ENCODE measurements at regions not wholly inside any gene's neighbourhood (a gene's known extent, or its start where the extent isn't known, plus 50 kb on each side); places are given as distances from the start of the nearest gene placed in this dataset.

DNA sequence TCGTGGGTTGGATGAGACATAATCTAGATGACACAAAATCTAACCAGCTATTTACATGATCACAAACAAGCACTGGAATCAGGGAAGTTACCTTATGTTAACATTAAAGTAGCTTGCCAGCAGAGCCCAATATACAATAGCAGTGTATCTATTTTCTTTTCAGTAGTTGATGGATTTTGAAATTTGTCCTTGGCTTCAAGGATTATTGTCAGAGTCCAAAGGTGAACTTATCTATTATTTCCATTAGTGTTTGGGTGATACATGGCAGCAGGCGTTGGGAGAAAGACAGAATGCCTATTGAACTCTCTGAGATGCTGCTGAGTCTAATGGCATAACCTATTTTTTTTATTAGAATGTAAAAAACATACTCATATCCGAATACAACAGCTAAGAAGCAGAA is 223.2 kb upstream of the ACTBL2 start:
- no peak for DNase-seq (ENCODE audit: low read depth)

DNA sequence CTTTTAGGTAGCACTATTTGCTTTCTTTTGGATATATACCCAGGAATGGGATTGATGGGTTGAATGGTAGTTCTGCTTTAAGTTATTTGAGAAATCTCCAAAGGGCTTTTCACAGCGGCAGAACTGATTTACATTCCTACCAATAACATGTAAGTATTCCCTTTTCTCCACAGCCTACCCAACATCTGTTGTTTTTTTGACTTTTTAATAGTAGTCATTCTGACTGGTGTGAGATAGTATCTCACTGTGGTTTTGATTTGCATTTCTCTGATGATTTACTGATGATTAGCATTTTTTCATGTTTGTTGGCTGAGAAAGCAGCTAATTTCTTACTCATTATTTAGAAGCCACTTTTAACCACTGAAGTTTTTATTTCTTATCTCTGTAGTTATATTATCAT is 221.1 kb upstream of the ACTBL2 start:
- DNase-seq (ENCODE audit: low read depth): no peak

DNA sequence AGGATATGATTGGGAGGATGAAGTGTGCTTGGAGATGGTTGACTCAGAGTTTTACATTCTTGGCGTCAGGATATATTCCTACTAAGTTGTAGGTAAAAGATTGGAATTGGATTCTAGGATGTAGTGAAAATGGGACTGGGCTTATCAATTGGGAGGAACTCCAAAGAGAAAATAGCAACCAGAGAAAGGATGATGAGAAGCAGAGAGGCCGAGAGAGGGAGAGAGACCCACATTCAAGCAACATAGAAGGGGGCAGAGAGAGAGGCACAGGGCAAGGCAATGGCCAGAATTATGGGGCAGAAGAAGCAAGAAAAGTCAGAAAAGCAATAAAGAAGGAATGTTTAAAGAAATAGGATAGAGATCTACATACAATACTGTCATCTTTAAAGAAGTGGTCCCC is 217.9 kb upstream of the ACTBL2 start:
- no peak for DNase-seq (ENCODE audit: low read depth)

DNA sequence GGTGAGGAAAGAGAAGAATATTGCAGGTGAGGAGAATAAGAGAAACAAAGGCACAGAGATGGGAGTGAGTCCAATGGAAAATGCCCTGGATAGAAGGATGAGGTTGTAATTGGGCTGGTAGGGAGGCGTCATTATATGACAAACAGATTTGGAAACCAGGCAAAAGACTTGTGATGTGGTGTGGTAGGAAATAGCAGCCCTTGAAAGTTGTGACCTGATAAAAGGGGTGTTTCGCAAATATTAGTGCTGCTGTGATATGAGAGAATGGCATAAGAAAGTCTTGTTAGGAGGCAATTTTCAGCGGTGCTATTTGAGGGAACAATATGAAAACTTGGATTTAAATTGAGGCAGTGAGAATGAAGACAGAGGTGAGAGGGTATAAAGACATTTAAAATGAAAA is 217.5 kb upstream of the ACTBL2 start:
- no peak for DNase-seq (ENCODE audit: low read depth)

DNA sequence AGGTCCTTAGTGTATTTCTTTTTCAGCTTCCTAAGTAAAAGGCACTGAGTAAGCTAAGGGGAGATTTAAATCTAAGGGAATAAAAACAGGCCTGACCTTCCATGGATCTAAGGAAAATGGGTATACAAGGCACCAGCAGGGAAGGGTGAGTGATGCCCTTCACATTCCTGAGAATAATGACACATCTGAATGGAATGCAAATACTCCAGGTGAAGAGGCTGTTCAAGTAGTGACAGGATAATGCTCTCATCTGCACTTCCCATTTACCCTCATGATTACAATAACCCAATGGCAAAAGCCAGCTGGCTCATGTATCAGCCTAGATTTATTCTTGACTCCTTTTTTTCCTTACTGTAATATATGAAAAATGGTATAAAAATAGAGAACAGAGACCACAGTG is 216.2 kb upstream of the ACTBL2 start:
- no peak for DNase-seq (ENCODE audit: low read depth)

DNA sequence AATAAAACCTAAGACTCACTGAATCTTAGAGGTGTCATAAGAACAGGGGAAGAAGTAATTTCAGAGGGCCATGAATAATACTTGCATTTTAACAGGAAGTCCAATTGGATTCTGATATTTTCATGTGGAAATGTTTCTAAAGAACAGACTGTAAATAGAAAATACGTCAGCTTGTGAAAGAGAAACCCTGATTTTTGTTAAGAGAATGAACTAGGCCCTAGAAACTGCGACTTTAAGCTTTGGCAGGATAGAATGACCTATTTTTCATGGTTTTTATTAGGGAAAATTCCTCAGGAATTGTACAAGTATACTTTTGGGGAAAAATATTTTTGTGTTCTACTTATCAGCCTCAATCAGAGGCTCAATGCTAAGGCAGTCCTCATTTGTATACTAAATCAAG is 215.5 kb upstream of the ACTBL2 start:
- DNase-seq (ENCODE audit: low read depth): no peak

DNA sequence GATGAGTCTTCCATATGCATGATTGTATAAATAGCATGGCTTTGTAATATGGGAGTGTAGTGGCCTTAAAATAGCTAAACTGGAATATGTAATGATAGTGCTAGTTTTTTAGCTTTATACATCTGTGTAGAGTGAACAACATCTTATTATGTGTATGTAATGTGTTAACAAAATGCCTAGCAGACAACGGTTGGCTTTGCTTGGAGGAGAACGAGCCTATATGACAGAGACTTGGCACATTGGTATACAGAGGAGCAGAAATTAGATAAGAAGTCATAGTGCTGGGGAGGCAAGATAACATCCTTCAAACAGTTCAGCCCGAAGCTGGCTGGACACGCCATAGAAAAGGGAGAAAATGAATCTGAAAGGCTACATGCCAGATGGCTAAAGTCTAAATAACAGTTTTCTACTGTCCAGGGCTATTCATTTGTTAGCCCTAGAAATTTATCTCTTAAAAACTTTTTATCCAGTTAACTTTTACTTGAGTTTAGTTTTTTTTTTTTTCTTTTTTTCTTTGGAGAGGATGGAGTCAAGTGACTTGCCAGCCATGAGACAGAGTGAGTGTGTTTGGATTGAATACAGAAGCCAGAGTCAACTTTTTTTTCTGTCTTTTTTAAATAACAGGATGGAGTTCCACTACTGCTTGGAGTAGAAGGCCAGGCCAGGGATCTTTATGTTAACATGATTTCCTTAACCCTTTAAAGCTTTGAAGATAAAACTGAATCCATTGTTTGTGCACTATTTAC is 214.4 kb upstream of the ACTBL2 start:
- no peak for DNase-seq (ENCODE audit: low read depth)

DNA sequence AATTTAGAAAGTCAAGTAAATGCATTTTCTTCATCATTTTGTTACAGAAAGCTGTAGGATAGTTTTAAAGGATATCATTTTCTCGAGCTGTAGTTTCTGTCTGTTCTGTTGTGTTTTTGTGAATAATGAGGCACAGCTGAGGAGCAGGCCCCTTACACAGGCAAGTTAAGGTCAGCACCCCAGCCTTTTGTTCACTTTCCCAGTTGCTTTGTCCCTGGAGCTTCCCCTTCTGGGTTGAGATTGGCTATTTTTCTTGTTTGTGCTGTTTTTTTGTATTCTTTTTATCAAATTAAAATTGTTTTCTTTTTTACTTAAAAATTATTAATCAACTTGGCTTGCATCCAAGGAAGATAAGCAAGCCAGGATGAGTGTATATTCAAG is 213.8 kb upstream of the ACTBL2 start:
- no peak for DNase-seq (ENCODE audit: low read depth)

DNA sequence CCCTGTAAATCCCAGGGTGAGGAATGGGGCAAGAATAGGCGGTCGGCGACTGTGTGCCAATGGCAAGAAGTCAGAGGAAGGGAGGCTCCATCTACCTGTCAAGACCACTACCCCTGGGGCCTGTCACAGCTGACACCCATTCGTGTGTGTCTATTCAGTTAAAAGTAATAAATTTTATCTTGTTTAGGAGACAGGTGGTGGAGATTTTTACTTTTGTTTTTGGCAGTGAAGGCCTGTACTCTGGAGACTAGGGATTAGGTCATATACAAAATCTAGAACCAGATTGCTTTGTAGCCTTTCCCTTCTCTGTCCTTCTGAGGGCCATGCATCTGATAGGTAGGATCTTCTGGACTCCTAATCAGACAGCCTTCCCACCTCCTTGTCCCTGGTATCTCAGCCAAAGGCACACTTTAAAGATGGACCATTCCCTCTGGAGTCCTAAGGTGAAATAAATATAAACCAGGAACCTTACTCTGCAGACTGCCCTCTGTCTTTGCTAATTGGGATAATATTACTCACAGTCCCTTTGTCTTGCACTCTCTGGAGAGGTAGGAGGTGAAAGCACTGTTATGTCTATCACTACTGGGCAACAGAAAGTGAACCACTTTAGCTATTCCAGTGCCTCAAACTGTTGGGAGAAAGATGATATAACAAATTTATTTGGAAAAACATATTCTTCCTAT is 213.2 kb upstream of the ACTBL2 start:
- no peak for DNase-seq (ENCODE audit: low read depth)

DNA sequence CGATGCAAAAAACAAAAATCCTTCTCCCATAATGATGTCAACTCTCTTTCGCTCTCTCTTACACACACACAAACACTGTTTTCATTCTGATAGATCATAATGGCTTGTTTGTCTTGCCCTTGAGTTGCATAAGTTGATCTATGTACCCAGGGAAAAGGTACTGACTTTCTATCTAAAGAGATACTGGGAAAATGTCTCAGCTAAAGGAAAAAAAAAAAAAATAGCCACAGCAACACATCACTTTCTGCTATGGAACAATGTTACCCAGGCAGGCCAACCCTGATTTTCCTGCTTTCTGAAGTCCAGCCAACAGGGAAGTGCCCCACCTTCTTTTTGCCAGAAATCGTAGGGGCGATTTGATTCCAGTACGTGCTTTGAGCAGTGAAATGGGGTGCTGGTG is 212.6 kb upstream of the ACTBL2 start:
- DNase-seq (ENCODE audit: low read depth): no peak

DNA sequence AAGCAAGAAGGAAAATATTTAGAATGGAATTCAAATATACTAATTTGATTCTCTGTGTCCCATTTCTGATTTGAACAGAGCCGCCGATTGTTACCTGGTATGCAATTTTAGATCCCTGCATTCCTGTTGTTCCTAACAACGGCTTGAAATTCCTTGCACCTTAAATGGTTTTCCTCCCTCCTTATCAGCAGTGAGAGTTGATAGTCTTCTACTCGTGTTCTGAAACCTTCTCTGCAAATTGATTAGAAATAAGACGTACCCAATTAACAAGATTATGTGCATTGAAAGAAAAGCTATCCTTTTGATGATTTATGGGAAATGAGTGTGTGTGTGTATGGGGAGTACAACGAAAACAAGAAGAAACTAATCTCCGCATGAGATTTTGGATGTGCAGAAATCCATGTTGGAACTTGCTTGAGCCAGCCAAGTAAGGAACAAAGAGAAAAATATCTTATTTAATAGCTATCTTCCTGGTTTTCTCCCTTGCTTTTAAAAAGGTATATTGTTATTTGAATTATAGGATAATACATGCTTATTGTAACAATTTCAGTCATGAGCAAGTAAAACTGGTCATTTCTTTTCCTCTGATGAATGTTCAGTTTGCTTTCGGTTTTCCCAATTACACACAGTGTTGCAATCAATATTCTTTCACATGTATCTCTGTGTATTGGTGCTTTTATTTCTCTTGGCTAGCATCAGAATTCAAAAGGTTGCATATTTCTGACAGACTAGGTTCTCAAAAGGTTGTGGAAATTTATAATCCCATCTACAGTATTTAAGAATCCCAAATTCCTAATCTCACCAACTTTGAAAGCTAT is 211.1 kb upstream of the ACTBL2 start:
- no peak for DNase-seq (ENCODE audit: low read depth)

DNA sequence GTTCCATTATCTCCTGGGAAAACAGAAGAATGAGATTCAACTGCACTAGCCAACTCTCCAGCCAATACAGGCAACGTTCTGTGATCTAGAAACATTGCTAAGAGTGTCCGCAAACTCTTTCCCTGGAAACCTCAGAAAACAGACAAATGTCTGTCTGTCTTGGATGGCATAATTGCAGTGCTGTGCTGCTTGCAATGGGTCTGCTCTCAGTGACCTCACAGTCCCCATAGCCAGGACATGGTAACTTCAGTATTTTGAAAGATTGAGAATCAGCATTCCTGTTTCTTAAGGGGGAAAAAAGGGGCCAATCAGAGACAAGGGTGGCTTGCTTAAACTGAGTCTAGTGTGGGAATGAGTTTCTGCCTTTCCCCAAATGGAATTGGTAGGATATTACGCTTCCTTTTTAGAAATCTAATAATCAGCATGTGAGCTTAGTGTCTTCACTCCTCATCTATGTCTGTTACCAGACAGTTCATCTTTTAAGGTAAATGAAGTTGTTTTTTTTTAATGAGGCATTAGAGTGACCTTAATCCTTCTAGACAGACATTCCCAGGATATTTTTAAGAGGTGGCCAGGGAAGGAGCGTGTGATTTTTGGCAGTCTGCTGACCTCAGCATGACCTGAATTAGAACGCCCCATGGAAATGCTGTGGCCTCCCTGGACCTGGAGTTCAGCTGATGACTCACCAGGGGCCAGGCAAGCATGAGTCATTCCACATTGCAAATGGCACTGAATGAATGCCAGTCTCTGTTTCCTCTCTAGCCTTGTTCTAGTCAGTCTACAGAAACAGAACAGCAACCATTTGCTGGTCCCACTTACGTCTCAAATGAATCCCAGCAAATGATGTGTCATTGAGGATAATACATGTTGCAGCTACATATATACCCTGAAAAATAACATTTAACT is 210.2 kb upstream of the ACTBL2 start:
- peak; percentile 84 for DNase-seq (ENCODE audit: low read depth)

DNA sequence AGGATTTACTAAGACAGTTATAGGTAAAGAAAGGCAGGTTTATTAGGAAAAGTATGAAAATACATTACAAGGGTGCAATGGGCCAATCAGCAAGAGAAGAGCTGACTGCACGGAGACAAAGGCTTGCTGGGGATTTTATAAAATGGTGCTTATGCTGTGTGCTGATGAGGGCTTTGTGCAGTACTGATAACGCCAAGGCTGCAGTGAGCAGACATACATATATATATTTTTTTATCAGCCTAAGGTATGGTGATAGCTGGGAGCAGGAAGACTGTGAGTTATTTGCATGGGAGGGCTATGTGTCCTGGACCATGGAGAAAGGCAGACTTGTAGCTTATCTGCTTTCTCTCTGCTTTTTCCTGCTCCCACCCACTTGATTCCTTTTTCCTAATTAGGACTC is 208.1 kb upstream of the ACTBL2 start:
- no peak for DNase-seq (ENCODE audit: low read depth)

DNA sequence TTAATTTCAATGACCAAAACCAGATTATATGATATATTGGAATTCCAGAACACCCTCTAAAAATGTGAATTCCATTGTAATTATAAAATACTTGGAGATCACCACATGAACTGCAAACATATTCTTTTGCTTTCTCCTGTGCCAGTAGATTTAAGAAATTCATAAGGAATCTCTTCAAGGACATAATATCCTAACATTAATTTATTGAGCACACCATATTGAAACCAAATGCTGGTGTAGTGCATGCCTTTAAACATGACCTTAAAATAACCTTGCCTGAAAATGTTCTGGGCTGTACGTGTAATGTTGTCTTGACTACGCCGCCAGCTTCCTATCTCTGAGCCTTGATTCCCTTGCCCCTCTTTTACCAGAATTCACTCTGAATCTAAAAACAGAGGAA is 205.0 kb upstream of the ACTBL2 start:
- DNase-seq (ENCODE audit: low read depth): no peak

DNA sequence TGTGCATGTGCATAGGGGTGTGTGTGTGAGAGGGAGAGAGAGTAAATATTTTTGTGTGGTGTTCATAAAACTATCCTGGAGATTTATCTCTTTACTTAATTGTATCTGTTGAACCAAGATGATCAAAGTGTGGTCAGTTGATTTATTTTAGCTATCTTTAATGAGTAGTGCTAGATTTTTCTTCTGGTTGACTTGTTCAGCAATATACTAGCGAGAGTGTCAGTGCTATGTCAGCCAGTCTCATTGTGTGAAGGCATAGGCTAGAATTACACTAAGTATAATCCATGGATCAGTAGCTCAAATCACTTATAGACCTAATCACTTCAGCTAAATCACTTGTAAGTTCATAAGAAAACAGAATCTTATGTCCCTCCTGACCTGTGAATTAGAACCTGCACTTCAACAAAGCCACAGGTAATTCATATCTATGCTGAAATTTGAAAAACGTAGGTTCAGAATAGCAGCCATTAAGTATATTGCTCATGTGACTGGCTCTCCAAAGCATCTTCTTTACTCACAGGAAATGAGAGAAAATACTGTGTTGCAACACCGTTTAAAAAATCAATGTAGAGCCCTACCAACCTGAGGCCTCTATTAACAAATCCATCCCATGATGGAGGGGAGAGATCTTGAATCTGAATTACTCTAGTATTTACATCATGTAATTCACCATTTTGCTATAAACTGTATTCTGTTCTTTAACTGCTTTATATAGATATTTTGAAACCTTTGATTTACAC is 203.1 kb upstream of the ACTBL2 start:
- DNase-seq (ENCODE audit: low read depth): no peak

DNA sequence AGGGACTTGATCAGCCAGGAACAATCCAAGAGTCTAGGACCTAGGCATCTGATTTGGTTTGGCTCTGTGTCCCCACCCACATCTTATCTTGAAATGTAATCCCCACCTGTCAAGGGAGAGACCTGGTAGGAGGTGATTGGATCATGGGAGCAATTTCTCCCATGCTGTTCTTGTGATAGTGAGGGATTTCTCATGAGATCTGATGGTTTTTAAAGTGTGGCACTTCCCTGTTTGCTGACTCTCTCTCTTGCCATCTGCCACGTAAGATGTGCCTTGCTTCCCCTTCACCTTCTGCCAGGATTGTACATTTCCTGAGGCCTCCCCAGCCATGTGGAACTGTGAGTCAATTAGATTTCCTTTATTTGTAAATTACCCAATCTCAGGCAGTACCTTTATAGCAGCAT is 201.7 kb upstream of the ACTBL2 start:
- DNase-seq (ENCODE audit: low read depth): no peak

DNA sequence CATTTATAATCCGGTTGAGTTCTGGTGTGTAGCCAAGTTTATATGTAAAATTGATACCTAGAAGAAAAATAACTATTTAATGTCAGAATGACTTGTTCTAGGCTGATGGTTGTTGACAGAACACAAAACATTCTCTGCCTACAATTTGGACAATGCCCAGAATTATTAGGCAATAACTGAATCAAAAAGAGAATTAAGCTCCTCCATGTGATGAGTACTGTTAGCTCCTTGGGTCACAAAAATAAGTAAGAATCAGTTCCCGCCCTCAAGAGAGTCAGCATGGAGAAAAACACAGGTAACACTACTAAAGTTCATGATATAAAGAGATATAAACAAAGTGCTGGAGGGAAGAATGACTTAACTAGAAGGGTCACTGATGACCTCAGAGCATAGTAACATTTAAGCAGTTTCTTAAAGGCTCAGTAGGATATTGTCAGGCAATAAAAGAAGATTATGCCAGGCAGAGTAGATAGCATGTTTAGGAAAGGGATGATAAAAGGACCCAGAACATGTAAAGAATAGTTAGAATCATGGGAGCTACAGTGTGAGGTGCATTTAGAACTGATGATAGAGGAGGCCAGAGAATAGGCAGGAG is 200.5 kb upstream of the ACTBL2 start:
- DNase-seq (ENCODE audit: low read depth): no peak

DNA sequence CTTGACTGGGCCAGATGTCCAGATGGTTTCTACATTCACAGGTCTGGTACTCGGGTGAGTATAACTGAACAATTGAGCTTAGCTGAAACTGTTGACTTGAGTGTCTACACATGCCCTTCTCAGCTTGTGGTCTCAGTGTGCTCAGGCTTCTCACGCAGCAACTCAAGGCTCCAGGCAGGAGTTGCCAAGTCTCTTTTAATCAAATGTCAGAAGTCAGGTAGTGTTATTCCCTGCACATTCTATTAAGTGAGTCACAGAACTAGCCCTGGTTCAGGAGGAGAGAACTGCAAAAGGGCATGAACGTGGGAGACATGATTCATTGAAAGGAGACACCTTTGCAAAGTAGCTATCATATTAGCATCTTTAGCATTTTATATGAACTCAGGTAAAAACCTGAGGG is 199.3 kb upstream of the ACTBL2 start:
- no peak for DNase-seq (ENCODE audit: low read depth)

DNA sequence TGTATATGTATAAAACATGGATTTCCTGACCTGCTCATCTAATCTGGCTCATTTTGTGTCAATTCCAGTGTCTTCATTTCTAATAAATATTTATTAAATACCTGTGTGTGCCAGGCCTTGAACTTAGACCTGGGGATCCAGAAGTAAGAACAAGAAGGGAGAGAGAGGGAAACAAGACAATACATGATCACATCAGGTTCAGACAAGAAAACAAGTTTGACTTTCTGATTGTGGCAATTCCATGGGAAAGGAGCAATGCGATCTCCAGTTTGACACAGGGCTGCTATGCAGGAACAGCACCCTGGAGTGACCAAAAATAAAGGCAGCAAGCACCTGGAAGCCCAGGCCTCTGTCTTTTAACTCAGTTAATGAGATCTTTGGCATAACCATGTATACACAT is 198.1 kb upstream of the ACTBL2 start:
- no peak for DNase-seq (ENCODE audit: low read depth)

DNA sequence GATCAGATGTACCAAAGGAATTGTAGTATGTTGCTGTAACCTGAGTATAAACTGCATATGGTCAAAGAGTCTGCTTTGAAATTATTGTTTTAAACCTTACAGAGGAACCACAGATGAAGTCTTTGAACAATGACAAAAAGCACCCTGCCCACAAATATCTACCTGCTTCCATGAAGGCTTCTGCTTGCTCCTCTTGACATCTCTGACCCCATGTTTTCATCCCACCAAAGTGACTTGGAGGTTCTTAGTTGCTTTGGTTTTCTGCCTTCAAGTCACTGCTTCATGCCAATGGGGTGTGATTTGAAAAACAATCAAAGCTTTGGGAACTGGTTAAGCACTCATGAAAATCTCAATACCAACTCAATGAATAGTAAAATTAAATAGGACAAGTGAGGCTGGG is 194.6 kb upstream of the ACTBL2 start:
- no peak for DNase-seq (ENCODE audit: low read depth)

Data from GM04504 (cell line).